K562 (cell line): ENCODE measurements at regions not wholly inside any gene's neighbourhood (a gene's known extent, or its start where the extent isn't known, plus 50 kb on each side); places are given as distances from the start of the nearest gene placed in this dataset.

Experiments used
- CHD4 ChIP-seq: fragments of 200-600 bp; sonication (generic); IDR thresholded peaks from 3 replicates; pipeline ENCODE4 v1.6.1; 2012; ENCODE audit warnings: low read depth, mild to moderate bottlenecking, mixed read lengths, low read length, inconsistent platforms; ENCODE audit not compliant: insufficient read depth, insufficient replicate concordance, poor library complexity, severe bottlenecking
- CTCF ChIP-seq, 3 experiments: IDR thresholded peaks in 2 of 3; conservative IDR thresholded peaks in 1 of 3; 2 replicates each; pipeline ENCODE4 v1.5.1; 2011 to 2012; ENCODE audit warnings: low read length in 3 of 3, mild to moderate bottlenecking in 3 of 3, control low read depth in 2 of 3, improper control_type of control experiment in 1 of 3, inconsistent platforms in 1 of 3, low read depth in 1 of 3, mixed read lengths in 1 of 3, moderate library complexity in 1 of 3; ENCODE audit not compliant: insufficient read depth in 2 of 3
- EGR1 ChIP-seq: fragments of 450-650 bp; conservative IDR thresholded peaks from 2 replicates; pipeline ENCODE4 v1.6.1; 2017; ENCODE audit warnings: mild to moderate bottlenecking
- POU5F1 ChIP-seq: fragments of 150-350 bp; IDR thresholded peaks from 2 replicates; pipeline ENCODE4 v1.6.1; 2014; ENCODE audit warnings: borderline replicate concordance, low read length, low read depth, mild to moderate bottlenecking; ENCODE audit not compliant: partially characterized antibody
- PREB ChIP-seq: sonication (generic); formaldehyde crosslinking; IDR thresholded peaks from 2 replicates; pipeline ENCODE4 v1.8.1; 2023; ENCODE audit warnings: mild to moderate bottlenecking, missing genetic modification reagents
- SP1 ChIP-seq: sonication (generic); formaldehyde crosslinking; IDR thresholded peaks from 2 replicates; pipeline ENCODE4 v1.8.1; 2022; ENCODE audit warnings: mild to moderate bottlenecking, missing genetic modification reagents
- TFAM ChIP-seq: fragments of 250-450 bp; sonication (Bioruptor Pico); conservative IDR thresholded peaks from 2 replicates; pipeline ENCODE4 v1.5.0; 2021; ENCODE audit warnings: mild to moderate bottlenecking, moderate library complexity
- ZFP36 ChIP-seq: fragments of 150-350 bp; IDR thresholded peaks from 2 replicates; pipeline ENCODE4 v1.6.1; 2018; ENCODE audit warnings: low read length, low read depth; ENCODE audit not compliant: partially characterized antibody

- TF ChIP-seq CHD4, result no peak
- TF ChIP-seq SP1, result no peak
- no peak for TF ChIP-seq TFAM (CRISPR knock-in tag)
- TF ChIP-seq CTCF (IDR thresholded peaks at IDR 0.05 in 2 of 3, conservative IDR thresholded peaks at IDR 0.05 in 1 of 3; ENCODE audit: insufficient read depth in 2 of 3, low read depth in 1 of 3, low read length in 3 of 3), result no peak
- no peak for TF ChIP-seq POU5F1
- TF ChIP-seq EGR1, result no peak
- no peak for TF ChIP-seq ZFP36
- no peak for TF ChIP-seq PREB
Measured at GRCh38 chr20:60810561-60810960, 441.5 kb upstream of the CDH4 start.
